ACHN (cell line): ENCODE measurements at regions not wholly inside any gene's neighbourhood (a gene's known extent, or its start where the extent isn't known, plus 50 kb on each side); places are given as distances from the start of the nearest gene placed in this dataset.
"Not testable (repeated sequence)": the region's sequence is repeated elsewhere in the genome, so short reads cannot be mapped to it uniquely, and the experiment has no call there.

ENCODE experiments used
- DNase-seq: peaks from one replicate; pipeline ENCODE4 v3.0.0-alpha.2; 2015
- in situ Hi-C: cut with HindIII; loops from 2 replicates; pipeline ENCODE4 v1.10.0; 2017; ENCODE audit warnings: low sequenced_read_pairs, low pct_ligation_motif_present, low pct_unique_long_range_greater_than_20kb

DNA sequence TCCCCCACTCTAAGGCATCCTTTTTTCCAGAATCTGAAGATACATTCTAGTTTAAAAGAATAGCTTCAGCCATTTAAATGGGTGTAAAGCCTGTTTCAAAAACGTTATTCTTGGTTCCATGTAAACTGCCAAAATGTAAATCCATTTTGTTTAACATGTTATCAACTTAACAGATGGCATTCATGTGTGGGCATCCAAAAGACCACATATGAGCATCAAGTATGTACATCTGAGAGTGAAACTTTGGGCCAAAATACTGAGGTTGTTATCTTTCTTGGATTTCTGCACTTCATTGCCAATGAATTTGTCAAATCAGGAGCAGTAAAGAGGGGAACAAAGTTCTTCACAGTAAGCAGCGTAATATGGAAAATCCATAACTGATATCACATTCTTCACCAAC lies 395.4 kb downstream of the ZNF804A start:
- in situ Hi-C loops, result no loop called here
- DNase-seq, result no peak

DNA sequence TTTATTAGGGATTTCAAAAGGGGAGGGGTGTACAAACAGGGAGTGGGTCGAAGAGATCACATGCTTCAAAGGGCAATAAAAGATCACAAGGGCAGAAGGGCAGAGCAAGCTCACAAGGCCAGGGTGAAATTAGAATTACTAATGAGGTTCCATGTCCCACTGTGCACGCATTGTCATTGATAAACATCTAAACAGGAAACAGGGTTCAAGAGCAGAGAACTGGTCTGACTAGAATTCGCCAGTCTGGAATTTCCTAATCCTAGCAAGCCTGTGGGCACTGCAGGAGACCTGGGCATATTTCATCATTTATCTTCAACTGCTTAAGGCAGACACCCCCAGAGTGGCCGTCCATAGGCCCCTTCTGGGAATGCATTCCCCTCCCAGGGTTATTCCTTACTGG lies 408.2 kb downstream of the ZNF804A start:
- in situ Hi-C loops, result no loop called here

DNA sequence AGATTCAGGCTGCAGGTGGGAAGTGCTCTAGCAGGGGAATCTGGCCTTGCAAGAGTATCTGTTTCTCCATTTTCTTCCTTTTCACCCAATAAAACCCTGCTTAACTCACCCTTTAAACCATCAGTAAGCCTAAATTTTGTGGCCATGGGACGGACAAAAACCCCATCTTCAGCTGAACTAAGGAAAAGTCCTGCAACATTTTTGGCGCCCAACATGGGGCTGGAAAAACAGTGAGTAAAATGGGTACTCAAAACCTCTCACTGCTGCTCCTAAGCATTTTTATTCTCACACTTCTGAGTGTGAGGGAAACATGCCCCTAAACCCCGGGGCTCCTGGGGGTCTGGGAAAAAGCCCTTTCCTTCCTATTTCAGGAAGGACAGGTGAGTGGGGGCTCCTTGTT lies 414.3 kb downstream of the ZNF804A start:
- no peak for DNase-seq

More for the DNA sequence above, 408.2 kb downstream of the ZNF804A start:
- no peak for DNase-seq

DNA sequence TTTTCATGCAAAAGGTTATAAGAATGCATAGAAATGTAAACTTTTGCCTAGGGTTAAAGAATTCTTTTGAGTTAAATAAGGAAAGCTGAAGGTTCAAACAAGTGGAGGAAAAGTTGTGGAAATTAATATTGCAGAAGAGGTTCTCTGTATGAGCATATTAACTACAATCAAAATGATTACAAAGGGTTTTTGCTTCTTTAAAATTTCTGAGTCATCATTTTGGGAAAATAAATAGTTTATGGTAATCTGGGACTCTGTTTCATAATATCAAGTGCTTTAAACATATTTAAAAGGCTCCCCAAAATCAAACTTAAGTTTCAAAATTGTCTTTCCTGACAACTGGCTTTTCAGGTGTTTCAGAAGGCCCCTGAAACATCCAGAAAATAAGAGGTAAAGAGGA lies 415.7 kb downstream of the ZNF804A start:
- in situ Hi-C loops, result no loop called here

More for the DNA sequence above, 414.3 kb downstream of the ZNF804A start:
- in situ Hi-C loops, result no loop called here

DNA sequence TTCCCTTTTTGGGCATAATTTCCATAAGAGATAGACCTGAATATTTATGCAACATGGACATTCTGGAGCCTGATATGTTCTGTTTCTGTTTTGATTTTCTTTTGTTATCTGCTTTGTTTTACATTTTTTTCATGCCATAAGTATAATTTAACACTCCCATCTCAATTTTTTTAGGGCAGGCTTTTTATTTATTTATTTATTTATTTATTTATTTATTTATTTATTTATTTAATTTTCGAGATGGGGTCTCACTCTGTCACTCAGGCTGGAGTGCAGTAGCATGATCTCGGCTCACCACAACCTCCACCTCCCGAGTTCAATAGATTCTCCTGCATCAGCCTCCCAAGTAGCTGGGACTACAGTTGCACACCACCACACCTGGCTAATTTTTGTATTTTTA lies 427.6 kb downstream of the ZNF804A start:
- DNase-seq, in situ Hi-C loops: not testable (repeated sequence)

More for the DNA sequence above, 415.7 kb downstream of the ZNF804A start:
- DNase-seq, result no peak

DNA sequence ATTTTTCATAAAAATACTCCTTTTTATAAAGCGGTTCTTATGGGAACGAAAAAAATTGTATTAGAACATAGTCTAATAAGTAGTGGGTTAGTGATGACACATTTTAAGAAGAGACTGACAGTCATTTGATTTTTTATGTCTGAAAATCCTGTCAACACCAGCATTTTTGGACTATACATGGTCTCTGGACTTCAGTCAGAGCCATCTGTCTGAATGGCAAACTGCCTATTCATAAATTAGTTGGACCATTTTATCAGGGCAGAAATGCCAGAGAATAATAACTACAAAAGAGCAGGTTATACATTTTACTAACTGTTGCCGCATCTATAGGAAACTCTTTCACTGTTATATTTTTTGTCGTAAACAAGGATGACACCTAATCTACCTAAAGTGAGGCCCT lies 437.6 kb downstream of the ZNF804A start:
- in situ Hi-C loops, result no loop called here

DNA sequence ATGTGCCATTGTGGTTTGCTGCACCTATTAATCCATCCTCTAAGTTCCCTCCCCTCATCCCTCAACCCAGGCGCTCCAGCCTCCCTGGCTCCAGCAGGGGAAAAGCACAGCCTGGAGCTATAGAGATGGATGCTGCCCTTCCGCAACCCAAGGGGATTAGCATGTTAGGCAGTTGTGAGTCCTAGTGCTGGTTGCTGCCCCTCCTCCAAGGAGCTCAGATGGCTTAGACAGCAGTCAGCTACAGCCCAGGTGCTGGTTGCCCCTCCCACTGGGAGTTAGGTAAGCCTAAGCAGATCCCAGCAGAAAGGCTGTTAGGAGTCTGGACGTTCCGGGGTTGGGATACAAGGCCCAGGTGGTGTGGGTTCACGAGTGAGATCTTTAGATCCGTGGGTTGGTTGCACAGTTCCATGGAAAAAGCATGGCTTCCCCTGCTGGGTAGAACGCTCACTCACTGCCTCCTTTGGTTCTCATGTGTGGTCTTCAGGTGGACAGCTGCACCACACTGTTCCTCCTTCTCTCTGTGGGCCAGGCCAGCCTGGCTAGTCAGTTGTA lies 446.1 kb downstream of the ZNF804A start:
- DNase-seq, result no peak
- in situ Hi-C loops, result no loop called here

More for the DNA sequence above, 437.6 kb downstream of the ZNF804A start:
- no peak for DNase-seq

DNA sequence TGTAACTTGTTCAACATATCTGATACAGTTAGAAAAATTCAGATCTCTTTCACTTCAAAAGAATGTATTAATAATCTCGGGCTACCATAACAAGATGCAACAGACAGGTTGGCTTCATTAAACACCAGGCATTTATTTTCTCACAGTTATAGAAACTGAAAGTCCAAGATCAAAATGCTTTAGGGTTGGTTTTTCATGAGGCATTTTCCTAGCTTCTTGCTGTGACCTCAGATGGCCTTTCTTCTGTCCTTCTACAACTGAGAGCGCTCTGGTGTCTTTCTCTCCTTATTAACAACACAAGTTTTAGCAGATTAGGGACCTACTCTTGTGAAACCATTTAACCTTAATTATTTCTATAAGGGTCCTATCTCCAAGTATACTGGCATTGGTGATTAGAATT lies 452.5 kb downstream of the ZNF804A start:
- DNase-seq, result no peak
- in situ Hi-C loops, result no loop called here

DNA sequence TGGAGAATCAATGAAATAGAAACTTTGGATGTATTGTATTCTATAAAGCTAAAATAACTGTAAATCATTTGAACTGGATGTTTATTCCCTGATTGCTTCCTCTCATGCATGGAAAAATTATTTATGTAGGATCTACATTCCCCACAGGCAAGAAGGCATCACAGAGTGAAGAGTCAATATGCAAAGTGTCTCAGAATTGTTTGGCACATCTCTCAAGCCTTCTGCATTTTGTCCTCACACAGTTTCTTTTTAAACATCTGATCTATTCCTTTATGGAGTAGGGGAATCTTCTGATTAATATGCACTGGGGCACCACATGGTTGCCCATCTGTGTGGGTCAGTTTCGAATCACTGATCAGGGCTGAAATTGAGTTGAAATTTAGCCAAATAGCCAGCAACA lies 465.4 kb downstream of the ZNF804A start:
- in situ Hi-C loops, result no loop called here
- no peak for DNase-seq

DNA sequence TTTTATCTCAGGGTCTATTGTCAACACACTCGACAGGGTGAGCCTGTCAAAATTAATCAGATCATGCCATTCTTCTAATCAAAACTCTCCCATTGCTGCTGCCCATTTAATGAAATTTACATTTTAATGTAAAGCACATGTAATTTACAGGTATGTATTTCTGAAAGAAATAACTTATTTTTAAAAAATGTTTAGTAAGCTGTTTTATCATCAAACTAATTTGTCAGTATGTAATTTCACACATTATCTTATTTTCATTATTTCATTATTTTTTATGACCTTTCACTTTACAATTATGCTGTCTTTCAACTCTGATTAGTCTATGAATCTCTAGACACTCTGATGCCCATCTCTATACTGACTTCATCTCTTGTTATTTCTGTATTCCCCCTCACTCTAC lies 467.8 kb downstream of the ZNF804A start:
- in situ Hi-C loops, result no loop called here
- no peak for DNase-seq

DNA sequence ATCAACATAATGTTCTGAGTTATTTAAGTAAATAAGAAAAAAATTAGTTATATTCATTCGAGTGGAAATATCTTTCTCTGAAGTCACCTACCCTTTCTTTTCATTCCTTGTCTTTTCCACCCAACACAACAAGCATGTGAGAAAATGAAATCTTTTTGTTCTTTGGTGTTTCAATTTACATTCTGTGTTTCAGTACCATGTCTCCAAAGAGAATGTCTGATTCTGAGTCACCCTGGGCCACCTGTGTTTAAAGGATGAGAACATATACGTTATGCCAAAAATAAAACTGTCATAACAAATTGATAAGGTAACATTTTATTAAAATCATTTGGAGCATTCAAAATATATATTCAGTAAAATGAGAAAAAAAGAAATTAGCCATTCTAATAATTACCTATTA lies 470.8 kb downstream of the ZNF804A start:
- in situ Hi-C loops, result no loop called here
- DNase-seq, result no peak

DNA sequence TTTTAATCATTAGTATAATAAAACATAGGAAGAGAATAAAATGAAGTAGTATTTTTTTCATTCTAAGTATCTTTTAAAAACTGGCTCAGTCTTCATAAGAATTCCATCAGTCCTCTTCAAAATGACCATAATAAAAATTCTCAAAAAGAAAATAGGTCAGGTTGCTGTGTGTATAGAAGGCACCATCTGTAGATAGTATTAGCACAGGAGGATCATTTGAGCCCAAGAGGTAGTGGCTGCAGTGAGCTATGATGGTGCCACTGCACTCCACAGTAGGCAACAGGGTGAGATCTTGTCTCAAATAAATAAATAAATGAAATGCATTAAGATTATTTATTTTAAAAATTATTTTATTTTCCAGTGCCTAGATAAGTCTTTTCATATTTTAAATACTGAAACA lies 475.8 kb downstream of the ZNF804A start:
- in situ Hi-C loops, result no loop called here
- DNase-seq, result no peak

DNA sequence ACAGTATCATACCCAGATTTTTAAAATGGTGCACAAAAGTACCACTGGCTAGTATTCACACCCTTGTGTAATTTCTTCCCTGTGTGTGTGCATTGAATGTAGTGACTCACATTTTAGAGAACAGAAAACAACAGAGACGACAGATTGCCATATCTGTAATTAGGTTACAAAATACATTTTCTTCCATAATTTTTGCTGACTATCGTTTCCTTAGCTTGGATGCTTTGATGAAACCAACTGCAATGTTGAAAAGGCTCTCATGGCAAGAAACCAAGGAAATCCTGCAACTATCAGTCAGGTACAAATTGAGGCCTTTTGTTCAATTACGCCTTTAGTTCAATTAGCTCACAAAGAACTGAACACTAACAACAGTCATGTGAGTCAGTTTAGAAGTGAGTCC lies 484.4 kb downstream of the ZNF804A start:
- DNase-seq, result no peak
- in situ Hi-C loops, result no loop called here

DNA sequence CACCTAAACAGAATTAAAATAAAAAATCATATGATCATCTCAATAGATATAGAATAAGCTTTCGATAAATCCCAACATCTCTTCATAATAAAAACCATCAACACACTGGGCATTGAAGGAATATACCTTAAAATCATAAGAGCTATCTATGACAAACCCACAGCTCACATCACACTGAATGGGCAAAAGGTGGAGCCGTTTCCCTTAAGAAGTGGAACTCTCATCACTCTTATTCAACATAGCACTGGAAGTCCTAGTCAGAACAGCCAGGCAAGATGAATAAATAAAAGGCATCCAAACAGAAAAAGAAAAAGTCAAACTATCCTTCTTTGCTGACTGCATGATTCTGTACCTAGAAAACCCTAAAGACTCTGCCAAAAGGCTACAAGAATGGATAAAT lies 510.3 kb downstream of the ZNF804A start:
- DNase-seq, result peak; percentile 22
- in situ Hi-C loops, result no loop called here

DNA sequence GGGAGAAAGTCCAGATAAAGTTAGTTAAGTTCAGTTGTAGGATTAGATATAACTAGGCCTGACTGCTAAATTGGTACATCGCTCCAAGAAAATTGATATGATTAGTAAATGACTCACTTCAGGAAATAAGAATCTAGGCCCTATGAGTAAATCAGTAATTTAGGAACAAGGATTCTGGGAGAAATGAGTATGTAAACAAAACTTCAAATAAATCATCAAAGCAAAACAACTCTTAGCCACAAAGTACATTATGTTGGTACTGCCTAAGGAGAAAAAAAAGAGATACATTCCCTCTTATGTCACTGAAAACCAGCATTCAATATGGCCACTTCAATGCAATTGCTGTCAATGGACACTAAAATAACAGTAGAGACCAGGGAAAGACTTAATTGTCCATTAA lies 529.1 kb downstream of the ZNF804A start:
- DNase-seq, result no peak

DNA sequence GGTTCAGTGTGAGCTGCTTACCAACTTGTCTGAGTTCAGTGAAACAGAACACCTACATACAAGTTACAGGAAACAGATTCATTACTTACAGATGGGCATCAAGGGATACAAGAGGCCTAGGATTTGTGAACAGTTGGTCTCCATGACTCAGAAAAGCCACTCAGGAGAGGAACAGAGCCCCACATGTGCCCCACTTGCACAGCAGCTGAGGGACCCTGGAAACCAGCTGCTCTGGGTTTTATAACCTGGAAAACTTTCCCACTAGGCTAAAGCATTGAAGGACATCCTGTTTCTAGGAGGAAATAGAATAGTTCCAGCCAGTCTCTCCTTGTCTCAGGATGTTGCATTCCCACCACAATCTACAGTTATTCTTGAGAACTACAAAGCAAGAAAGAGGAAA lies 530.0 kb downstream of the ZNF804A start:
- no peak for DNase-seq
- in situ Hi-C loops, result no loop called here

More for the DNA sequence above, 529.1 kb downstream of the ZNF804A start:
- in situ Hi-C loops, result no loop called here

DNA sequence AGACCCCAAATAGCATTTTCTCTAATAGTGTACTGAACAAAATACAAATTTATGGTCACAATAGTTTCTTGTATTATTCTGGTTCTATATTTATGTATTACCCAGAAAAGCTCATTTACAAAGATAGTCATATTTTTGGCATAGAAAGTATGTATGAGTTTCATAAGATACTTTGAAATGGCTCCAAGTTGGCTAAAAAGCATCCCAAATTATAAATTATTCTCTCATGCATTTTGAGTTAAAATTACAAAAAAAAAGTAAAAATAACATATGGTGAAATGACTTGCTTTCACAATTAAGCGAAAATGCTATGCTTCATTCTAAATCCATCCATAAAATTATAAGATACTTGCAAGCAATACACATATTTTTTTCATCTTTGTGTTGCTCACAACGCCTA lies 530.7 kb downstream of the ZNF804A start:
- no peak for DNase-seq
- in situ Hi-C loops, result no loop called here

DNA sequence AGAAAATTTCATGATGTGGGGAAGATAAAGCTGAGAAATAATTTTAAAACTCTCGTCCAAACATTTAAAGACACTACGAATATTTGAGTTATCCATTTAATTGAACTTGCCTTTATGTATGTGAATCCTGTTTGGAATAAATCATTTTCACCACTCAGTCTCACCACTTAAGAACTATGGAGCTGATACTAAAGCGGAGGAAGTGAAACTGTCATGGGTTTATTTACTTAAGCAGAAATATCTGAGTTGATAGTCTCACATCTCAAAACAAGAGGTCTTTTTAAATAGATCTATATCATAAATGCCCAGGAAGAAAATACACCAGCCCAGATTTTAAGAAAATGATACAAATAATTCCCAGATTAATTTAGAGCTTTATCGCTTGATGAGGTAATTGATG lies 532.4 kb downstream of the ZNF804A start:
- in situ Hi-C loops, result no loop called here
- no peak for DNase-seq

DNA sequence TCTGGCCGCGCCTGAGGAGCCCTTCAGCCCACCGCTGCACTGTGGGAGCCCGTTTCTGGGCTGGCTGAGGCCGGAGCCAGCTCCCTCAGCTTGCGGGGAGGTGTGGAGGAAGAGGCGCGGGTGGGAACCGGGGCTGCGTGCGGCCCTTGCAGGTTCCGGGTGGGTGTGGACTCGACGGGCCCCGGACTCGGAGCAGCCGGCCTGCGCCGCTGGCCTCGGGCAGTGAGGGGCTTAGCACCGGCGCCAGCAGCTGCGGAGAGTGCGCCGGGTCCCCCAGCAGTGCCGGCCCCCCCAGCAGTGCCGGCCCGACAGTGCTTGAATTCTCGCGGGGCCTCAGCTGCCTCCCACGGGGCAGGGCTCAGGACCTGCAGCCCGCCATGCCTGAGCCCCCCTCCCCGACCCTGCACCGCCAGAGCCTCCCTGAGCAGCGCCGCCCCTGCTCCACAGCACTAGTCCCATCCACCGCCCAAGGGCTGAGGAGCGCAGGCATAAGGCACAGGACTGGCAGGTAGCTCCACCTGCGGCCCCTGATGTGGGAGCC lies 534.2 kb downstream of the ZNF804A start:
- DNase-seq, result no peak

DNA sequence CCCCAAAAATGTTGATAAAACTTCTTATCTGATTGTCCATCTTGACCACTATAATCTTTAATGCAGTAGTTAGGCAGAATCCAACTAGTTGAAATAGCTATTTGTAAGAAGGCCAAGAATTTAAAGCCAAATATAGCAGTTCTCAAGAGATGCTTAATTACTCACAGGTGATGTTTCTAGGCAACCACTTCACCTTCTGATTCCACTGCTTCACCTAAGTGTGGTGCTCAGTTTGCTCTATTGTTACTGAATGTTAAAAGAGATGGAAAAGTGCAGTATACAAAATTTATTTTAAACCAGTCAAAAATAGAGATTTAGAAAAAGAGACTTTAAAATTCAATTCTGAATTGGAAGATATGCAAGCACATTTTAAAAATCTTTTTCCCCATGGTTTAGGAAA lies 539.4 kb downstream of the ZNF804A start:
- no peak for DNase-seq
- in situ Hi-C loops, result no loop called here

More for the DNA sequence above, 534.2 kb downstream of the ZNF804A start:
- in situ Hi-C loops, result no loop called here

DNA sequence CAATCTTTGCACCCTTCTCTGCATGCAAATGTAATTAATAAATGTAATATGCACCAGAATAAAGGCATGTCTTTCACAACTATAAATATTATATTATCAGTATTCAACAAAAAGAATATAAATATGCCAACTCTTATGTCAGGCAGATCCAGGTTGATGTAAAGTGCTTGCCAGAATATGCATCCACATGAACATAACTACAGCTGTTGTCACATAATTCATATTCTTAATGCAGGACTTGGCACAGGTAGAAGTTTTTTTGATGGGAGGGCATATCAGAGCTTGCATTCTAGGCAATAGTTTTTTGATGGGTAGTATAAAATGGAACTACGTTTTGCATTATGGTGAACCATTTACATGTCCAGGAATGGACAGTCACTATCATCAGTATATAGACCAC lies 544.3 kb downstream of the ZNF804A start:
- in situ Hi-C loops, result no loop called here
- DNase-seq, result no peak
